B cell (primary cell): ENCODE measurements at regions not wholly inside any gene's neighbourhood (a gene's known extent, or its start where the extent isn't known, plus 50 kb on each side); places are given as distances from the start of the nearest gene placed in this dataset.

Source experiments
- ATAC-seq: fragments of 200-7000 bp; cut with Tn5 transposase; one replicate; pipeline ENCODE4 v1.10.0; 2021; ENCODE audit warnings: low read depth, mild to moderate bottlenecking, moderate number of reproducible peaks, moderate library complexity
- CTCF ChIA-PET: fragments of 350-600 bp; sonication (Branson Sonifier 250); formaldehyde crosslinking; loops from one replicate; lab custom pipeline; 2021; ENCODE audit warnings: antibody characterized with exemption, inconsistent platforms; lab: Charles Lee
- POLR2A ChIA-PET: fragments of 350-600 bp; sonication (Branson Sonifier 250); formaldehyde crosslinking; loops from one replicate; lab custom pipeline; 2021; ENCODE audit warnings: antibody characterized with exemption; lab: Charles Lee
- DNase-seq: peaks from one replicate; pipeline ENCODE4 v3.0.0; 2013
- H2AFZ ChIP-seq: 2 replicates; pipeline ENCODE4 v1.6.1; 2012; ENCODE audit warnings: mild to moderate bottlenecking, low read depth, low read length; ENCODE audit not compliant: insufficient read depth, poor library complexity, severe bottlenecking
- H3K27ac ChIP-seq, 2 donors: 1 replicate in 1 of 2; 2 replicates in 1 of 2; pipeline ENCODE4 v1.5.1; 2012 to 2013; ENCODE audit warnings: low read length in 2 of 2, mild to moderate bottlenecking in 2 of 2, moderate library complexity in 1 of 2
- H3K27me3 ChIP-seq, 4 experiments: fragments of 200-600 bp in 1 of 4; sonication (generic) in 1 of 4; replicated peaks in 1 of 4; 1 replicate in 2 of 4; 2 replicates in 2 of 4; pipeline versions ENCODE4 v1.6.1 to v1.7.0; 2013 to 2016; ENCODE audit warnings: low read length in 3 of 4, mild to moderate bottlenecking in 2 of 4, mixed read lengths in 1 of 4, moderate library complexity in 1 of 4; ENCODE audit not compliant: insufficient read depth in 4 of 4, control insufficient read depth in 3 of 4; ENCODE audit errors: control extremely low read depth in 1 of 4
- H3K36me3 ChIP-seq, 2 experiments: replicated peaks in 1 of 2; 1 replicate in 1 of 2; 2 replicates in 1 of 2; pipeline versions ENCODE4 v1.6.1 to v1.7.1; 2013; ENCODE audit warnings: low read length in 1 of 2; ENCODE audit not compliant: insufficient read depth in 2 of 2, control insufficient read depth in 1 of 2; ENCODE audit errors: control extremely low read depth in 1 of 2, extremely low read depth in 1 of 2
- H3K4me1 ChIP-seq, 2 donors: fragments of 200-600 bp in 1 of 2; sonication (generic) in 1 of 2; 1 replicate in 1 of 2; 2 replicates in 1 of 2; pipeline versions ENCODE4 v1.5.1 to v1.6.1; 2013 to 2017; ENCODE audit warnings: low read length in 2 of 2; ENCODE audit not compliant: control insufficient read depth in 2 of 2, insufficient read depth in 2 of 2
- H3K4me2 ChIP-seq: replicated peaks from 2 replicates; pipeline ENCODE3; 2012; ENCODE audit warnings: mild to moderate bottlenecking, low read depth, low read length; ENCODE audit not compliant: poor library complexity, severe bottlenecking
- H3K4me3 ChIP-seq, 5 experiments: fragments of 200-600 bp in 1 of 5; sonication (generic) in 1 of 5; 1 replicate in 3 of 5; 2 replicates in 2 of 5; pipeline versions ENCODE4 v1.5.1 to v1.7.0; 2011 to 2016; ENCODE audit warnings: low read length in 4 of 5, mild to moderate bottlenecking in 4 of 5, low read depth in 2 of 5, control low read depth in 1 of 5, moderate library complexity in 1 of 5; ENCODE audit not compliant: insufficient read depth in 1 of 5; ENCODE audit errors: control extremely low read depth in 1 of 5, extremely low read depth in 1 of 5
- H3K79me2 ChIP-seq: fragments of 200-600 bp; sonication (generic); one replicate; pipeline ENCODE4 v1.6.0; 2016; ENCODE audit warnings: low read length; ENCODE audit not compliant: control insufficient read depth, insufficient read depth
- H3K9ac ChIP-seq: fragments of 200-600 bp; sonication (generic); 2 replicates; pipeline ENCODE4 v1.6.1; 2017; ENCODE audit warnings: mild to moderate bottlenecking, low read length, moderate library complexity
- H3K9me3 ChIP-seq, 3 donors: one replicate each; pipeline versions ENCODE4 v1.6.1 to v1.7.1; 2013; ENCODE audit warnings: low read length in 2 of 3; ENCODE audit not compliant: control insufficient read depth in 2 of 3, insufficient read depth in 1 of 3; ENCODE audit errors: control extremely low read depth in 1 of 3
- H4K20me1 ChIP-seq: 2 replicates; pipeline ENCODE4 v1.6.0; 2012; ENCODE audit warnings: mild to moderate bottlenecking, low read length; ENCODE audit not compliant: insufficient read depth, control insufficient read depth, poor library complexity, severe bottlenecking
- H3K27ac Mint-ChIP-seq: one replicate; pipeline ENCODE4 v1.8.0; 2021; ENCODE audit warnings: mixed read lengths
- H3K27me3 Mint-ChIP-seq: one replicate; pipeline ENCODE4 v1.8.0; 2021; ENCODE audit warnings: mixed read lengths
- H3K4me1 Mint-ChIP-seq: one replicate; pipeline ENCODE4 v1.8.0; 2021; ENCODE audit warnings: mixed read lengths
- H3K4me3 Mint-ChIP-seq: one replicate; pipeline ENCODE4 v1.8.0; 2021; ENCODE audit warnings: mixed read lengths
- H3K9me3 Mint-ChIP-seq: one replicate; pipeline ENCODE4 v1.8.0; 2022; ENCODE audit warnings: mixed read lengths; ENCODE audit not compliant: insufficient read depth
- CTCF ChIP-seq: fragments of 200-600 bp; IDR thresholded peaks from one replicate; pipeline ENCODE4 v1.8.0; 2022; ENCODE audit warnings: antibody characterized with exemption, mild to moderate bottlenecking
- EZH2 ChIP-seq: IDR thresholded peaks from 2 replicates; pipeline ENCODE4 v1.6.1; 2012; ENCODE audit warnings: borderline replicate concordance, low read depth, mild to moderate bottlenecking, moderate library complexity, low read length; ENCODE audit not compliant: insufficient read depth, poor library complexity, severe bottlenecking
- WGBS: methylation state at CpG from one replicate; pipeline ENCODE4 v1.1.5; 2013; ENCODE audit warnings: missing lambda C conversion rate; ENCODE audit not compliant: insufficient coverage; 5-methylcytosine and 5-hydroxymethylcytosine counted together
- intact Hi-C: fragments of 100-400 bp; cut with micrococcal nuclease; formaldehyde crosslinking; loops from one replicate; pipeline ENCODE4 v1.10.0; 2022

GRCh38 chr1:88124614-88125013 lies 559.5 kb upstream of the PKN2 start:
- no peaks in the 10 kb centered on the region for H3K4me1 Mint-ChIP-seq
- no peak overlapping the region for H3K9ac ChIP-seq
- no CpG with 5 or more reads among the region's 1 CpG for WGBS
- H3K9me3 ChIP-seq, result no peaks in the 10 kb centered on the region
- CTCF ChIA-PET, result no interaction called here
- no peaks in the 10 kb centered on the region for H3K79me2 ChIP-seq
- H3K27ac ChIP-seq, result no peak overlapping the region
- H3K4me3 ChIP-seq, result no peak overlapping the region
- TF ChIP-seq CTCF, result no peak
- TF ChIP-seq EZH2, result no peak
- H4K20me1 ChIP-seq, result no peaks in the 10 kb centered on the region
- no peak overlapping the region for H3K4me2 ChIP-seq
- no peak overlapping the region for H3K27ac Mint-ChIP-seq
- peaks cover 5% of the 10 kb centered on the region for H3K27me3 Mint-ChIP-seq
- POLR2A ChIA-PET, result no interaction called here
- H2AFZ ChIP-seq, result no peak overlapping the region
- ATAC-seq (no peak), DNase-seq (no peak)
- H3K4me1 ChIP-seq, result no peaks in the 10 kb centered on the region
- intact Hi-C loops, result no loop called here
- no peak overlapping the region for H3K4me3 Mint-ChIP-seq
- H3K27me3 ChIP-seq, result no peaks in the 10 kb centered on the region
- no peaks in the 10 kb centered on the region for H3K9me3 Mint-ChIP-seq
- no peaks in the 10 kb centered on the region for H3K36me3 ChIP-seq

GRCh38 chr1:88126467-88126866 lies 557.6 kb upstream of the PKN2 start:
- H3K36me3 ChIP-seq, result no peaks in the 10 kb centered on the region
- H3K4me3 ChIP-seq, result no peak overlapping the region
- peaks cover 0 to 1% (median 0%) of the 10 kb centered on the region in 3 donors for H3K9me3 ChIP-seq
- H3K9me3 Mint-ChIP-seq, result no peaks in the 10 kb centered on the region
- no peak overlapping the region for H3K27ac ChIP-seq
- no peak overlapping the region for H3K4me2 ChIP-seq
- H3K27me3 ChIP-seq, result no peaks in the 10 kb centered on the region
- no peaks in the 10 kb centered on the region for H3K79me2 ChIP-seq
- ATAC-seq (no peak), DNase-seq (no peak)
- peaks cover 6% of the 10 kb centered on the region for H3K27me3 Mint-ChIP-seq
- no peak overlapping the region for H3K9ac ChIP-seq
- no peak overlapping the region for H2AFZ ChIP-seq
- H3K4me1 Mint-ChIP-seq, result no peaks in the 10 kb centered on the region
- ChIA-PET CTCF (no interaction called here), POLR2A (no interaction called here)
- H3K4me3 Mint-ChIP-seq, result no peak overlapping the region
- H4K20me1 ChIP-seq, result no peaks in the 10 kb centered on the region
- no peak overlapping the region for H3K27ac Mint-ChIP-seq
- no CpG with 5 or more reads among the region's 2 CpGs for WGBS
- TF ChIP-seq CTCF (no peak), EZH2 (no peak)
- intact Hi-C loops, result no loop called here
- no peaks in the 10 kb centered on the region for H3K4me1 ChIP-seq
